ENCODE measurements at regions not wholly inside any gene's neighbourhood (a gene's known extent, or its start where the extent isn't known, plus 50 kb on each side); places are given as distances from the start of the nearest gene placed in this dataset.

DNA sequence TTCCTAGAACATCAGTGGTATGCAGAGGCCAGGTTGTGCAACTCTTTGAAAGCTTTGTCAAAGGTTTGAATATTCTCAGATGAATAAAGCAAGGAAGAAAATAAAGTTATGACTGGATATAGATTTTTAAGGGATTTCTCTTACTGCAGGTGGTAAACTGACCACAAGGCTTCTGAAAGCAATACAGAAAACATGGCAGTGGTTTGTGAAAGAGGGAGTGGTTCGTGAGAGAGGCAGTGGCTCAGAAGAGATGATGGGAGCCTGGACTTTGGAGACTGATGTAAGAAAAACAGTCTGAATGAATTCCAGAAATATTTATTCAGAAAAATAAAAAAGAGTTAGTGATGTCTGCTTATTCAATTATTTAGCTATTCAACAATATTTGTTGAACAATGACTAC is 380.4 kb upstream of the CTNND2 start:
- H3K27ac ChIP-seq, result no peak overlapping the region
- no peaks in the 10 kb centered on the region for H3K9me3 ChIP-seq
- H3K27me3 ChIP-seq, result no peaks in the 10 kb centered on the region
- DNase-seq, result no peak
- intact Hi-C loops (cut with DNase I), result no loop called here
- TF ChIP-seq EP300 (IDR thresholded peaks at IDR 0.05) (no peak), POLR2A (IDR thresholded peaks at IDR 0.05) (no peak)
- TF ChIP-seq, protein P1, sequence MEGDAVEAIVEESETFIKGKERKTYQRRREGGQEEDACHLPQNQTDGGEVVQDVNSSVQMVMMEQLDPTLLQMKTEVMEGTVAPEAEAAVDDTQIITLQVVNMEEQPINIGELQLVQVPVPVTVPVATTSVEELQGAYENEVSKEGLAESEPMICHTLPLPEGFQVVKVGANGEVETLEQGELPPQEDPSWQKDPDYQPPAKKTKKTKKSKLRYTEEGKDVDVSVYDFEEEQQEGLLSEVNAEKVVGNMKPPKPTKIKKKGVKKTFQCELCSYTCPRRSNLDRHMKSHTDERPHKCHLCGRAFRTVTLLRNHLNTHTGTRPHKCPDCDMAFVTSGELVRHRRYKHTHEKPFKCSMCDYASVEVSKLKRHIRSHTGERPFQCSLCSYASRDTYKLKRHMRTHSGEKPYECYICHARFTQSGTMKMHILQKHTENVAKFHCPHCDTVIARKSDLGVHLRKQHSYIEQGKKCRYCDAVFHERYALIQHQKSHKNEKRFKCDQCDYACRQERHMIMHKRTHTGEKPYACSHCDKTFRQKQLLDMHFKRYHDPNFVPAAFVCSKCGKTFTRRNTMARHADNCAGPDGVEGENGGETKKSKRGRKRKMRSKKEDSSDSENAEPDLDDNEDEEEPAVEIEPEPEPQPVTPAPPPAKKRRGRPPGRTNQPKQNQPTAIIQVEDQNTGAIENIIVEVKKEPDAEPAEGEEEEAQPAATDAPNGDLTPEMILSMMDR (IDR thresholded peaks at IDR 0.05), result no peak
- no peak overlapping the region for H3K4me3 ChIP-seq
- H3K4me1 ChIP-seq (ENCODE audit: insufficient read depth), result no peaks in the 10 kb centered on the region
- WGBS, 3 donors, result 56 to 62% (median 60%) methylated on average over 1 of the region's 1 CpG
- no peaks in the 10 kb centered on the region for H3K36me3 ChIP-seq

DNA sequence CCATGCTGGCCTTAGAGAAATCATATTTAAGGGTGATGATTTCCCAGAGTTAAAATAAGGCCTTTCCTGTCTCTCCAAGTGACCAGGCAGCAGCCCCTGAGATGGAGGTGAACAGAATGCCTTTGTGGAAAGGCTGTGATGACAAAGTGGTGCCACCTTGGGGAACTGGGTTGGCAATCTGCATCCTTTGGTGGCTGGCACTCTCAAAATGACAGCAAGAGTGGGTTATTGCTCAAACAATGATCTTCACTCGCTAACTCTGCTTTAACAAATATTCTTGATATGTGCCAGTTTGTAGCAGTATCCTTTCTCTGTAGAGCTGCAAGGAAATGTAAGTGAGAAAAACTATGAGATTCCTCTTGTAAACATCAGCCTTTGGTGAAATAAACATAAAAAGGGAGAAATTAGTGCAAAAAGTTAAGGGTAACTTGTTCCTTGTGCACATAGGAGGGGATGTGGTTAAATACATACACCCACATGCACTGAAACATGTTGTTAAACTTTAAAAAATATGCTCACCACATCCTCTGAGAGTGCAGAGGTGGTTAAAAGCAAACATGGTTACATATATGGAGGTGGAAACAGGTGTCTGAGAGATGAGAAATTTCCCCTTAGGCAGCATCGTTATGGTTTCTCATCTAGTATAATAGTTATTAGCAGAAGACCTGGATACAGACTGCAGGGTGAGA is 373.4 kb upstream of the CTNND2 start:
- H3K27ac ChIP-seq, result no peak overlapping the region
- no peaks in the 10 kb centered on the region for H3K4me1 ChIP-seq (ENCODE audit: insufficient read depth)
- WGBS, 3 donors, result 73 to 84% (median 76%) methylated on average over 2 of the region's 2 CpGs
- H3K36me3 ChIP-seq, result no peaks in the 10 kb centered on the region
- no peak for DNase-seq
- no peaks in the 10 kb centered on the region for H3K9me3 ChIP-seq
- no peaks in the 10 kb centered on the region for H3K27me3 ChIP-seq
- no peak overlapping the region for H3K4me3 ChIP-seq
- TF ChIP-seq, protein P1 (IDR thresholded peaks at IDR 0.05), result no peak
- no peak for TF ChIP-seq EP300 (IDR thresholded peaks at IDR 0.05)
- TF ChIP-seq POLR2A (IDR thresholded peaks at IDR 0.05), result no peak
- intact Hi-C loops (cut with DNase I), result no loop called here

DNA sequence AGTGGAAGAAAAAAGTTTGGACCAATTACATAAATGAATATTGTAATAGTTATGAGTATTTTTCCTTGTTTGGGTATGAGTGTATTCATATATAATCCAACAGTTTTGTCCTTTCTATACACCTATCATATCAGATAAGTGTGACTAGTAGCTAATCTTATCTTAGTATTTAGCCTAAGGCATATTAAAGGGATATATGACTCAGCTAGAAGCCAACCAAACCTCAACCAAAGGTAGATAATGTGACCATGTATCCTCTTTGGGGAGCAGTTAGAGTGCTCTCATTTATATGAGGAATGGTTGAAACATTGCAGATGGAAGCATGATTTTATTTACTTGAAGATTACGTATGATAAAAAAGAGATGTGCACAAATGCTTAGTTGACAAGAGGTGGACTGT is 370.0 kb upstream of the CTNND2 start:
- TF ChIP-seq, protein P1 (IDR thresholded peaks at IDR 0.05), result no peak
- TF ChIP-seq EP300 (IDR thresholded peaks at IDR 0.05) (no peak), POLR2A (IDR thresholded peaks at IDR 0.05) (no peak)
- H3K4me3 ChIP-seq, result no peak overlapping the region
- no peaks in the 10 kb centered on the region for H3K4me1 ChIP-seq (ENCODE audit: insufficient read depth)
- H3K36me3 ChIP-seq, result no peaks in the 10 kb centered on the region
- no peaks in the 10 kb centered on the region for H3K27me3 ChIP-seq
- DNase-seq, result no peak
- H3K27ac ChIP-seq, result no peak overlapping the region
- WGBS, 3 donors, result 71 to 79% (median 77%) methylated on average over 1 of the region's 1 CpG
- intact Hi-C loops (cut with DNase I), result no loop called here
- H3K9me3 ChIP-seq, result no peaks in the 10 kb centered on the region

DNA sequence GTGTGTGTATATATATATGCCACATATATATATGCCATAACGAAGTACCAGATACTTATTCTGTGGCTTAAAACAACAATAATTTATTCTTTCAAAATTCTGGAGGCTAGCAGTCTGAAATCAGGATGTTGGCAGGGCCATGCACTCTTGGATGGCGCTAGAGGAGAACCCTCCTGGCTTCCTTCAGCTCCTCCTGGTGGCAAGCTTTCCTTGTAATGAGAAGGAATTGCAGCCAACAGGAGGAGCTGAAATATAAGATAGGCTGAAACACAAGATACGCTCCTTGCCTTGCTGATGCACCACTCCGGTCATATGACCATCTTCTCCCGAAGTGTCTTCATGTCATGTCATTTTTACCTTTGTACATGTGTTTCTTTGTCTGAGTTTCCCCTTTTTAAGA is 368.1 kb upstream of the CTNND2 start:
- Histone ChIP-seq H3K4me1 (ENCODE audit: insufficient read depth) (no peaks in the 10 kb centered on the region), H3K36me3 (no peaks in the 10 kb centered on the region), H3K9me3 (no peaks in the 10 kb centered on the region), H3K27me3 (no peaks in the 10 kb centered on the region), H3K27ac (no peak overlapping the region), H3K4me3 (no peak overlapping the region)
- WGBS, 3 donors, result 57 to 79% (median 64%) methylated on average over 5 of the region's 5 CpGs
- TF ChIP-seq POLR2A (IDR thresholded peaks at IDR 0.05) (no peak), EP300 (IDR thresholded peaks at IDR 0.05) (no peak)
- TF ChIP-seq, protein P1 (IDR thresholded peaks at IDR 0.05), result no peak
- DNase-seq, result no peak
- intact Hi-C loops (cut with DNase I), result no loop called here
